SK-N-SH (cell line): ENCODE measurements at regions not wholly inside any gene's neighbourhood (a gene's known extent, or its start where the extent isn't known, plus 50 kb on each side); places are given as distances from the start of the nearest gene placed in this dataset.

ENCODE experiments used
- CTCF ChIA-PET: fragments of 300-600, 350-600 bp; formaldehyde crosslinking; extraction: SDS; loops from one replicate; lab custom pipeline; 2021; lab: Yijun Ruan, JAX
- POLR2A ChIA-PET: fragments of 350-600 bp; sonication (Branson Sonifier 250); formaldehyde crosslinking; extraction: SDS; loops from one replicate; lab custom pipeline; 2020; ENCODE audit warnings: antibody characterized with exemption, inconsistent platforms; lab: Yijun Ruan, JAX
- DNase-seq: peaks from one replicate; pipeline ENCODE4 v3.0.0; 2012
- H2AFZ ChIP-seq: fragments of 200-600 bp; sonication (generic); 2 replicates; pipeline ENCODE4 v1.8.1; 2016; ENCODE audit warnings: antibody characterized with exemption, mild to moderate bottlenecking, low read depth
- H3F3A ChIP-seq: fragments of 200-600 bp; sonication (generic); replicated peaks from 2 replicates; pipeline ENCODE3; 2016; ENCODE audit warnings: antibody characterized with exemption, mild to moderate bottlenecking; ENCODE audit not compliant: insufficient read depth
- H3K27ac ChIP-seq, 2 experiments: fragments of 200-500 bp in 1 of 2; fragments of 200-600 bp in 1 of 2; sonication (Bioruptor generic) in 1 of 2; sonication (generic), shearing (Covaris generic) in 1 of 2; 2 replicates each; pipeline versions ENCODE4 v1.5.1 to v1.6.1; 2014 to 2016; ENCODE audit warnings: low read depth in 2 of 2, inconsistent platforms in 1 of 2, low read length in 1 of 2, mild to moderate bottlenecking in 1 of 2, mixed read lengths in 1 of 2
- H3K27me3 ChIP-seq: fragments of 200-600 bp; sonication (generic), shearing (Covaris generic); 2 replicates; pipeline ENCODE4 v1.6.1; 2016; ENCODE audit warnings: mixed run types; ENCODE audit not compliant: insufficient read depth
- H3K36me3 ChIP-seq, 2 experiments: fragments of 200-500 bp in 1 of 2; fragments of 200-600 bp in 1 of 2; sonication (Bioruptor generic) in 1 of 2; sonication (generic) in 1 of 2; replicated peaks in 1 of 2; 2 replicates each; pipeline versions ENCODE3 to v1.5.1; 2014 to 2016; ENCODE audit warnings: low read length in 1 of 2, mild to moderate bottlenecking in 1 of 2; ENCODE audit not compliant: insufficient read depth in 2 of 2, control insufficient read depth in 1 of 2
- H3K4me1 ChIP-seq, 2 experiments: fragments of 200-500 bp in 1 of 2; fragments of 200-600 bp in 1 of 2; sonication (Bioruptor generic) in 1 of 2; sonication (generic), shearing (Covaris generic) in 1 of 2; 2 replicates each; pipeline versions ENCODE4 v1.5.1 to v1.6.1; 2014 to 2016; ENCODE audit warnings: low read depth in 1 of 2, low read length in 1 of 2, mixed run types in 1 of 2; ENCODE audit not compliant: insufficient read depth in 2 of 2, control insufficient read depth in 1 of 2
- H3K4me2 ChIP-seq: fragments of 200-600 bp; sonication (generic), shearing (Covaris generic); 2 replicates; pipeline ENCODE4 v1.6.1; 2017; ENCODE audit warnings: mixed run types
- H3K4me3 ChIP-seq, 2 experiments: fragments of 200-500 bp in 1 of 2; fragments of 200-600 bp in 1 of 2; sonication (Bioruptor generic) in 1 of 2; sonication (generic), shearing (Covaris generic) in 1 of 2; 2 replicates each; pipeline versions ENCODE4 v1.5.1 to v1.8.1; 2014 to 2016; ENCODE audit warnings: low read depth in 2 of 2, inconsistent platforms in 1 of 2, low read length in 1 of 2, mild to moderate bottlenecking in 1 of 2, mixed read lengths in 1 of 2, moderate library complexity in 1 of 2
- H3K79me2 ChIP-seq: fragments of 200-600 bp; sonication (generic); 2 replicates; pipeline ENCODE4 v1.8.1; 2017; ENCODE audit warnings: mild to moderate bottlenecking; ENCODE audit not compliant: insufficient read depth
- H3K9ac ChIP-seq: fragments of 200-600 bp; sonication (generic); 2 replicates; pipeline ENCODE4 v1.6.1; 2017; ENCODE audit warnings: mixed run types
- H3K9me2 ChIP-seq: fragments of 200-600 bp; sonication (generic); 2 replicates; pipeline ENCODE4 v1.6.1; 2017; ENCODE audit warnings: mixed run types
- H3K9me3 ChIP-seq: fragments of 200-600 bp; sonication (generic); 2 replicates; pipeline ENCODE4 v1.6.1; 2017; ENCODE audit warnings: mixed run types, mild to moderate bottlenecking, moderate library complexity
- H4K20me1 ChIP-seq: fragments of 200-600 bp; sonication (generic); 2 replicates; pipeline ENCODE4 v1.6.1; 2017; ENCODE audit warnings: mild to moderate bottlenecking, mixed run types; ENCODE audit not compliant: insufficient read depth
- CHD2 ChIP-seq: fragments of 150-350 bp; IDR thresholded peaks from 2 replicates; pipeline ENCODE4 v1.6.1; 2018; ENCODE audit warnings: low read length; ENCODE audit not compliant: partially characterized antibody
- ELF1 ChIP-seq: IDR thresholded peaks from 2 replicates; pipeline ENCODE4 v1.4.0; 2012
- EP300 ChIP-seq, 2 experiments: IDR thresholded peaks; 2 replicates each; pipeline versions ENCODE4 v1.4.0 to v1.6.1; 2012; ENCODE audit warnings: borderline replicate concordance in 1 of 2, low read depth in 1 of 2, low read length in 1 of 2
- FOSL2 ChIP-seq: IDR thresholded peaks from 2 replicates; pipeline ENCODE4 v1.4.0; 2012; ENCODE audit warnings: low read depth, mild to moderate bottlenecking, moderate library complexity, borderline replicate concordance
- FOXM1 ChIP-seq: IDR thresholded peaks from 2 replicates; pipeline ENCODE4 v1.4.0; 2012; ENCODE audit warnings: low read depth, mild to moderate bottlenecking
- MEF2A ChIP-seq: IDR thresholded peaks from 2 replicates; pipeline ENCODE4 v1.4.0; 2012; ENCODE audit warnings: low read depth, borderline replicate concordance
- SIN3A ChIP-seq: IDR thresholded peaks from 2 replicates; pipeline ENCODE4 v1.6.1; 2012; ENCODE audit warnings: low read depth, mild to moderate bottlenecking, low read length, moderate library complexity, borderline replicate concordance
- SMC3 ChIP-seq: IDR thresholded peaks from 2 replicates; pipeline ENCODE4 v1.6.1; 2012; ENCODE audit warnings: low read depth, low read length, improper control_type of control experiment
- TAF1 ChIP-seq: IDR thresholded peaks from 2 replicates; pipeline ENCODE4 v1.6.1; 2012; ENCODE audit warnings: low read depth, mild to moderate bottlenecking, low read length, moderate library complexity, borderline replicate concordance
- TCF12 ChIP-seq: IDR thresholded peaks from 2 replicates; pipeline ENCODE4 v1.4.0; 2012
- TEAD4 ChIP-seq: IDR thresholded peaks from 2 replicates; pipeline ENCODE4 v1.4.0; 2012; ENCODE audit warnings: mild to moderate bottlenecking, borderline replicate concordance; ENCODE audit not compliant: insufficient read depth
- YY1 ChIP-seq: IDR thresholded peaks from 2 replicates; pipeline ENCODE4 v1.4.0; 2012; ENCODE audit warnings: low read depth, mild to moderate bottlenecking
- WGBS: methylation state at CpG from one replicate; pipeline ENCODE4 v1.1.6; 2017; ENCODE audit warnings: low lambda C conversion rate; 5-methylcytosine and 5-hydroxymethylcytosine counted together
- TF ChIP-seq, protein P1 (sequence below): fragments of 200-600 bp; sonication (generic); IDR thresholded peaks from 2 replicates; pipeline ENCODE4 v1.6.1; 2017; ENCODE audit warnings: antibody characterized with exemption, mild to moderate bottlenecking, moderate library complexity
- TF ChIP-seq, protein P2 (sequence below): fragments of 150-350 bp; IDR thresholded peaks from 2 replicates; pipeline ENCODE4 v1.6.1; 2016; ENCODE audit warnings: mild to moderate bottlenecking, low read depth, low read length
- TF ChIP-seq, protein P3 (sequence below): IDR thresholded peaks from 2 replicates; pipeline ENCODE4 v1.6.1; 2012; ENCODE audit warnings: mild to moderate bottlenecking, low read depth, low read length, moderate library complexity
- TF ChIP-seq, protein P4 (sequence below): IDR thresholded peaks from 2 replicates; pipeline ENCODE4 v1.4.0; 2012; ENCODE audit warnings: low read depth
- TF ChIP-seq, protein P5 (sequence below): IDR thresholded peaks from 2 replicates; pipeline ENCODE4; 2012

DNA sequence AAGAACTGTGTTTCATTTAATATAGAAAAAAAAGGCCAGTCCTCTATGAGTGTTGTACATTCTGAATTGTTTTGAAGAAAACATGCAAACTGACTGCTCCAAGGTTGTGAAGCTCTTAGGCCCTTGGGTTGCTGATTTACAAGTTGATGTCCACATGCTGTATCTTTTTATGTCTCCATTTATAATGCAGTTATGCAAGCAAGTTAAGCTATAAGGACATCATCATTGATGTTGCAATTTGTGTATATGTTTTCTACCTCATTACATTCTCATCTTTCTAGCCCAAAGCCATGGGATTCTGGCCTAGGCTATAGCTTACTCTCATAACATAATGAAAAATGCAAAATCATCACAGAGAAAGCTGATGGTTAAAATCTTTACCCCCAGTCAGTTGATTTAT is 245.7 kb upstream of the AGTR1 start:
- ChIA-PET CTCF (no interaction called here), POLR2A (no interaction called here)
- no peaks in the 10 kb centered on the region for H3K4me1 ChIP-seq
- H3K27me3 ChIP-seq: no peaks in the 10 kb centered on the region
- H3K27ac ChIP-seq: no peak overlapping the region
- no peaks in the 10 kb centered on the region for H3K36me3 ChIP-seq
- no peaks in the 10 kb centered on the region for H4K20me1 ChIP-seq
- TF ChIP-seq SMC3 (no peak), FOSL2 (no peak), MEF2A (no peak), TEAD4 (no peak), FOXM1 (no peak), SIN3A (no peak), TAF1 (no peak)
- TF ChIP-seq, protein P1, sequence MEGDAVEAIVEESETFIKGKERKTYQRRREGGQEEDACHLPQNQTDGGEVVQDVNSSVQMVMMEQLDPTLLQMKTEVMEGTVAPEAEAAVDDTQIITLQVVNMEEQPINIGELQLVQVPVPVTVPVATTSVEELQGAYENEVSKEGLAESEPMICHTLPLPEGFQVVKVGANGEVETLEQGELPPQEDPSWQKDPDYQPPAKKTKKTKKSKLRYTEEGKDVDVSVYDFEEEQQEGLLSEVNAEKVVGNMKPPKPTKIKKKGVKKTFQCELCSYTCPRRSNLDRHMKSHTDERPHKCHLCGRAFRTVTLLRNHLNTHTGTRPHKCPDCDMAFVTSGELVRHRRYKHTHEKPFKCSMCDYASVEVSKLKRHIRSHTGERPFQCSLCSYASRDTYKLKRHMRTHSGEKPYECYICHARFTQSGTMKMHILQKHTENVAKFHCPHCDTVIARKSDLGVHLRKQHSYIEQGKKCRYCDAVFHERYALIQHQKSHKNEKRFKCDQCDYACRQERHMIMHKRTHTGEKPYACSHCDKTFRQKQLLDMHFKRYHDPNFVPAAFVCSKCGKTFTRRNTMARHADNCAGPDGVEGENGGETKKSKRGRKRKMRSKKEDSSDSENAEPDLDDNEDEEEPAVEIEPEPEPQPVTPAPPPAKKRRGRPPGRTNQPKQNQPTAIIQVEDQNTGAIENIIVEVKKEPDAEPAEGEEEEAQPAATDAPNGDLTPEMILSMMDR: no peak
- TF ChIP-seq, protein P2, sequence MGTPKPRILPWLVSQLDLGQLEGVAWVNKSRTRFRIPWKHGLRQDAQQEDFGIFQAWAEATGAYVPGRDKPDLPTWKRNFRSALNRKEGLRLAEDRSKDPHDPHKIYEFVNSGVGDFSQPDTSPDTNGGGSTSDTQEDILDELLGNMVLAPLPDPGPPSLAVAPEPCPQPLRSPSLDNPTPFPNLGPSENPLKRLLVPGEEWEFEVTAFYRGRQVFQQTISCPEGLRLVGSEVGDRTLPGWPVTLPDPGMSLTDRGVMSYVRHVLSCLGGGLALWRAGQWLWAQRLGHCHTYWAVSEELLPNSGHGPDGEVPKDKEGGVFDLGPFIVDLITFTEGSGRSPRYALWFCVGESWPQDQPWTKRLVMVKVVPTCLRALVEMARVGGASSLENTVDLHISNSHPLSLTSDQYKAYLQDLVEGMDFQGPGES: no peak
- TF ChIP-seq, protein P3, sequence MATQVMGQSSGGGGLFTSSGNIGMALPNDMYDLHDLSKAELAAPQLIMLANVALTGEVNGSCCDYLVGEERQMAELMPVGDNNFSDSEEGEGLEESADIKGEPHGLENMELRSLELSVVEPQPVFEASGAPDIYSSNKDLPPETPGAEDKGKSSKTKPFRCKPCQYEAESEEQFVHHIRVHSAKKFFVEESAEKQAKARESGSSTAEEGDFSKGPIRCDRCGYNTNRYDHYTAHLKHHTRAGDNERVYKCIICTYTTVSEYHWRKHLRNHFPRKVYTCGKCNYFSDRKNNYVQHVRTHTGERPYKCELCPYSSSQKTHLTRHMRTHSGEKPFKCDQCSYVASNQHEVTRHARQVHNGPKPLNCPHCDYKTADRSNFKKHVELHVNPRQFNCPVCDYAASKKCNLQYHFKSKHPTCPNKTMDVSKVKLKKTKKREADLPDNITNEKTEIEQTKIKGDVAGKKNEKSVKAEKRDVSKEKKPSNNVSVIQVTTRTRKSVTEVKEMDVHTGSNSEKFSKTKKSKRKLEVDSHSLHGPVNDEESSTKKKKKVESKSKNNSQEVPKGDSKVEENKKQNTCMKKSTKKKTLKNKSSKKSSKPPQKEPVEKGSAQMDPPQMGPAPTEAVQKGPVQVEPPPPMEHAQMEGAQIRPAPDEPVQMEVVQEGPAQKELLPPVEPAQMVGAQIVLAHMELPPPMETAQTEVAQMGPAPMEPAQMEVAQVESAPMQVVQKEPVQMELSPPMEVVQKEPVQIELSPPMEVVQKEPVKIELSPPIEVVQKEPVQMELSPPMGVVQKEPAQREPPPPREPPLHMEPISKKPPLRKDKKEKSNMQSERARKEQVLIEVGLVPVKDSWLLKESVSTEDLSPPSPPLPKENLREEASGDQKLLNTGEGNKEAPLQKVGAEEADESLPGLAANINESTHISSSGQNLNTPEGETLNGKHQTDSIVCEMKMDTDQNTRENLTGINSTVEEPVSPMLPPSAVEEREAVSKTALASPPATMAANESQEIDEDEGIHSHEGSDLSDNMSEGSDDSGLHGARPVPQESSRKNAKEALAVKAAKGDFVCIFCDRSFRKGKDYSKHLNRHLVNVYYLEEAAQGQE: no peak
- no peaks in the 10 kb centered on the region; the same call in 1 of the 2 replicates for H3K79me2 ChIP-seq
- H3K9me2 ChIP-seq: no peaks in the 10 kb centered on the region
- no peak for DNase-seq
- H3K4me3 ChIP-seq: no peak overlapping the region
- no peaks in the 10 kb centered on the region for H3F3A ChIP-seq
- H3K9me3 ChIP-seq: no peaks in the 10 kb centered on the region
- H2AFZ ChIP-seq: no peak overlapping the region
- H3K4me2 ChIP-seq: no peak overlapping the region
- H3K9ac ChIP-seq: no peak overlapping the region

DNA sequence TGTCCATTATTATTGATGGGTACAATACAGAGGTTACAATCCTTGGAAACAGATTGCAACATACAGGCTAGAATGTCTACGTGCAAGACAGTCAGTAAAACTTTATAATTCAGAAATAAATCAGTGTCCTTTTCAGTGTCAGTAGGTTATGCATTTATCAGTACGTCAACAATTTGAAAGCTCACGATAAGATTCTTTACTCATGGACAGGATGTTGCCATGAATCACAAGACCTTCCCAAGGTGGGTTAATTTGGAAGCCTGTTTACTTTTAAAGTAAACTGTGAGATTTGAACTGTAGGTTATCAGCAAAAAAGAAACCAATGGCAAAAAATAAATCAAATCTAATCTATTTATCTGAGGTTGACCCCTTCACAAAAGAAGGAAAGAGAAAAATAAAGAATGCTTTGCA is 243.9 kb upstream of the AGTR1 start:
- H3F3A ChIP-seq: no peaks in the 10 kb centered on the region
- POLR2A ChIA-PET: no interaction called here
- no peak overlapping the region for H2AFZ ChIP-seq
- no peak overlapping the region for H3K27ac ChIP-seq
- H3K4me1 ChIP-seq: no peaks in the 10 kb centered on the region
- no peaks in the 10 kb centered on the region for H4K20me1 ChIP-seq
- no peak overlapping the region for H3K9ac ChIP-seq
- no peaks in the 10 kb centered on the region for H3K27me3 ChIP-seq
- no peaks in the 10 kb centered on the region for H3K9me2 ChIP-seq
- CTCF ChIA-PET: interaction anchor here (0.7 kb wide), 1 partner anchor 405 kb away, joined by 3 read pairs; no protein-coding TSS in a partner anchor
- WGBS: 55% methylated on average over 3 of the region's 3 CpGs
- DNase-seq: no peak
- no peak overlapping the region for H3K4me2 ChIP-seq
- H3K9me3 ChIP-seq: no peaks in the 10 kb centered on the region
- no peaks in the 10 kb centered on the region for H3K36me3 ChIP-seq
- H3K79me2 ChIP-seq: no peaks in the 10 kb centered on the region; the same call in 1 of the 2 replicates
- no peak overlapping the region for H3K4me3 ChIP-seq
- TF ChIP-seq CHD2 (no peak), SIN3A (no peak), ELF1 (no peak), SMC3 (no peak), EP300 (IDR thresholded peaks at IDR 0.05; ENCODE audit: borderline replicate concordance in 1 of 2, low read depth in 1 of 2, low read length in 1 of 2) (no peak), TCF12 (no peak), TEAD4 (no peak), FOXM1 (no peak), YY1 (no peak)
- TF ChIP-seq, protein P4, sequence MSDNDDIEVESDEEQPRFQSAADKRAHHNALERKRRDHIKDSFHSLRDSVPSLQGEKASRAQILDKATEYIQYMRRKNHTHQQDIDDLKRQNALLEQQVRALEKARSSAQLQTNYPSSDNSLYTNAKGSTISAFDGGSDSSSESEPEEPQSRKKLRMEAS: no peak
- TF ChIP-seq, protein P5, sequence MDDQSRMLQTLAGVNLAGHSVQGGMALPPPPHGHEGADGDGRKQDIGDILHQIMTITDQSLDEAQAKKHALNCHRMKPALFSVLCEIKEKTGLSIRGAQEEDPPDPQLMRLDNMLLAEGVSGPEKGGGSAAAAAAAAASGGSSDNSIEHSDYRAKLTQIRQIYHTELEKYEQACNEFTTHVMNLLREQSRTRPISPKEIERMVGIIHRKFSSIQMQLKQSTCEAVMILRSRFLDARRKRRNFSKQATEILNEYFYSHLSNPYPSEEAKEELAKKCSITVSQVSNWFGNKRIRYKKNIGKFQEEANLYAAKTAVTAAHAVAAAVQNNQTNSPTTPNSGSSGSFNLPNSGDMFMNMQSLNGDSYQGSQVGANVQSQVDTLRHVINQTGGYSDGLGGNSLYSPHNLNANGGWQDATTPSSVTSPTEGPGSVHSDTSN: no peak
- TF ChIP-seq, protein P1: no peak
